Fibroblast of lung (primary cell): ENCODE measurements at regions not wholly inside any gene's neighbourhood (a gene's known extent, or its start where the extent isn't known, plus 50 kb on each side); places are given as distances from the start of the nearest gene placed in this dataset.
A peak's percentile ranks its signal among the peaks of the same experiment; 100 is the strongest.

Source experiments
- DNase-seq, 2 donors: peaks; one replicate each; pipeline versions ENCODE4 v3.0.0 to v3.0.0-alpha.2; 2010; ENCODE audit warnings: low read depth in 2 of 2
- H2AFZ ChIP-seq: 2 replicates; pipeline ENCODE4 v1.5.1; 2012; ENCODE audit warnings: low read length, control low read depth, inconsistent platforms
- H3K27ac ChIP-seq: 2 replicates; pipeline ENCODE4 v1.5.1; 2011; ENCODE audit warnings: low read length, control low read depth; ENCODE audit not compliant: insufficient read depth
- H3K27me3 ChIP-seq: 2 replicates; pipeline ENCODE4 v1.5.1; 2011; ENCODE audit warnings: mild to moderate bottlenecking, low read length; ENCODE audit not compliant: control insufficient read depth, insufficient read depth
- H3K36me3 ChIP-seq: 2 replicates; pipeline ENCODE4 v1.5.1; 2011; ENCODE audit warnings: low read length; ENCODE audit not compliant: control insufficient read depth, insufficient read depth
- H3K4me1 ChIP-seq: 2 replicates; pipeline ENCODE4 v1.5.1; 2011; ENCODE audit warnings: low read length; ENCODE audit not compliant: control insufficient read depth, insufficient read depth; ENCODE audit errors: extremely low read depth
- H3K4me2 ChIP-seq: 2 replicates; pipeline ENCODE4 v1.5.1; 2011; ENCODE audit warnings: low read length, control low read depth; ENCODE audit not compliant: insufficient read depth; ENCODE audit errors: extremely low read depth
- H3K4me3 ChIP-seq, 4 experiments: fragments of 200-600 bp in 1 of 4; sonication (generic) in 1 of 4; replicated peaks in 1 of 4; 2 replicates each; pipeline ENCODE4 v1.5.1; 2011 to 2016; ENCODE audit warnings: low read length in 4 of 4, low read depth in 3 of 4, mild to moderate bottlenecking in 3 of 4, control low read depth in 2 of 4, inconsistent platforms in 1 of 4, mixed read lengths in 1 of 4; ENCODE audit not compliant: insufficient read depth in 1 of 4; ENCODE audit errors: control extremely low read depth in 1 of 4
- H3K79me2 ChIP-seq: 2 replicates; pipeline ENCODE4 v1.5.1; 2012; ENCODE audit warnings: mild to moderate bottlenecking, low read length, inconsistent platforms; ENCODE audit not compliant: control insufficient read depth, insufficient read depth
- H3K9ac ChIP-seq: 2 replicates; pipeline ENCODE4 v1.5.1; 2011; ENCODE audit warnings: mild to moderate bottlenecking, low read length, control low read depth; ENCODE audit not compliant: insufficient read depth
- H3K9me3 ChIP-seq: 2 replicates; pipeline ENCODE4 v1.5.1; 2012; ENCODE audit warnings: low read depth, low read length; ENCODE audit not compliant: control insufficient read depth, insufficient read depth
- H4K20me1 ChIP-seq: 2 replicates; pipeline ENCODE4 v1.5.1; 2011; ENCODE audit warnings: low read length; ENCODE audit not compliant: control insufficient read depth, insufficient read depth; ENCODE audit errors: extremely low read depth
- CTCF ChIP-seq, 2 donors: IDR thresholded peaks in 1 of 2; conservative IDR thresholded peaks in 1 of 2; 1 replicate in 1 of 2; 2 replicates in 1 of 2; pipeline ENCODE4 v1.5.1; 2011 to 2012; ENCODE audit warnings: low read length in 2 of 2, control low read depth in 1 of 2, inconsistent platforms in 1 of 2, low read depth in 1 of 2, mild to moderate bottlenecking in 1 of 2
- EZH2 ChIP-seq: IDR thresholded peaks from 2 replicates; pipeline ENCODE4 v1.5.1; 2012; ENCODE audit warnings: low read length, control low read depth, mild to moderate bottlenecking; ENCODE audit errors: missing control alignments

- H3K27me3 ChIP-seq: peaks cover 2% of the 10 kb centered on the region
- H3K79me2 ChIP-seq: no peaks in the 10 kb centered on the region
- H3K9me3 ChIP-seq: no peaks in the 10 kb centered on the region
- TF ChIP-seq CTCF (conservative IDR thresholded peaks at IDR 0.05 in 1 of 2, IDR thresholded peaks at IDR 0.05 in 1 of 2; ENCODE audit: low read depth in 1 of 2, low read length in 2 of 2): no peak
- TF ChIP-seq EZH2: no peak
- peaks cover 4% of the 10 kb centered on the region for H3K4me1 ChIP-seq
- H3K9ac ChIP-seq: no peak overlapping the region
- H3K4me3 ChIP-seq: no peak overlapping the region
- H2AFZ ChIP-seq: no peak overlapping the region
- H3K36me3 ChIP-seq: no peaks in the 10 kb centered on the region
- no peak for DNase-seq
- no peak overlapping the region for H3K4me2 ChIP-seq
- no peak overlapping the region for H3K27ac ChIP-seq
- H4K20me1 ChIP-seq: no peaks in the 10 kb centered on the region
Observed at GRCh38 chr3:72496051-72496670, 352.1 kb downstream of the SHQ1 start.

GRCh38 chr3:72494626-72495025 is 353.6 kb downstream of the SHQ1 start:
- no peak for TF ChIP-seq EZH2
- no peak for TF ChIP-seq CTCF (conservative IDR thresholded peaks at IDR 0.05 in 1 of 2, IDR thresholded peaks at IDR 0.05 in 1 of 2; ENCODE audit: low read depth in 1 of 2, low read length in 2 of 2)
- no peaks in the 10 kb centered on the region for H3K36me3 ChIP-seq
- H4K20me1 ChIP-seq: no peaks in the 10 kb centered on the region
- peaks cover 2% of the 10 kb centered on the region for H3K27me3 ChIP-seq
- H3K9ac ChIP-seq: no peak overlapping the region
- H3K9me3 ChIP-seq: no peaks in the 10 kb centered on the region
- no peak overlapping the region for H3K27ac ChIP-seq
- H3K79me2 ChIP-seq: no peaks in the 10 kb centered on the region
- H2AFZ ChIP-seq: no peak overlapping the region
- H3K4me1 ChIP-seq: peaks cover 4% of the 10 kb centered on the region
- no peak overlapping the region for H3K4me2 ChIP-seq
- DNase-seq: peak; percentile 58 to 63
- H3K4me3 ChIP-seq: no peak overlapping the region

- no peaks in the 10 kb centered on the region for H3K9me3 ChIP-seq
- TF ChIP-seq CTCF (conservative IDR thresholded peaks at IDR 0.05 in 1 of 2, IDR thresholded peaks at IDR 0.05 in 1 of 2; ENCODE audit: low read depth in 1 of 2, low read length in 2 of 2): no peak
- TF ChIP-seq EZH2: no peak
- no peak overlapping the region for H3K9ac ChIP-seq
- no peak overlapping the region for H3K4me2 ChIP-seq
- H4K20me1 ChIP-seq: no peaks in the 10 kb centered on the region
- peak in 1 of 2 donors; percentile 40 for DNase-seq
- no peaks in the 10 kb centered on the region for H3K79me2 ChIP-seq
- no peak overlapping the region for H3K4me3 ChIP-seq
- H3K27me3 ChIP-seq: peaks cover 2% of the 10 kb centered on the region
- H3K36me3 ChIP-seq: no peaks in the 10 kb centered on the region
- peaks cover 4% of the 10 kb centered on the region for H3K4me1 ChIP-seq
- no peak overlapping the region for H3K27ac ChIP-seq
- no peak overlapping the region for H2AFZ ChIP-seq
Observed at GRCh38 chr3:72494130-72494529, 354.1 kb downstream of the SHQ1 start.
